Endothelial cell of umbilical vein (primary cell): ENCODE measurements at regions not wholly inside any gene's neighbourhood (a gene's known extent, or its start where the extent isn't known, plus 50 kb on each side); places are given as distances from the start of the nearest gene placed in this dataset.

ENCODE experiments used
- BruUV-seq: library from RNA; stranded (reverse); fragments of 400-500 nt; replicated peaks from 2 replicates; lab custom pipeline; 2021; lab: Mats Ljungman, UMichigan
- CTCF ChIA-PET: fragments of 300-600, 350-600 bp; sonication (Branson Sonifier 250); formaldehyde crosslinking; loops from one replicate; lab custom pipeline; 2021; ENCODE audit warnings: antibody characterized with exemption, inconsistent platforms; lab: Charles Lee
- POLR2A ChIA-PET: fragments of 300-600, 350-600 bp; sonication (Branson Sonifier 250); formaldehyde crosslinking; loops from one replicate; lab custom pipeline; 2021; ENCODE audit warnings: antibody characterized with exemption, inconsistent platforms; lab: Charles Lee
- DNase-seq: peaks from one replicate; pipeline ENCODE4 v3.0.0-alpha.2; 2011; ENCODE audit warnings: low read depth, low spot score
- FAIRE-seq: peaks from 2 replicates; lab custom pipeline; 2011; peaks lifted over from hg19 to GRCh38; lab: Jason Lieb, UNC
- H2AFZ ChIP-seq: 2 replicates; pipeline ENCODE4 v1.6.0; 2012; ENCODE audit warnings: low read depth, low read length, control low read depth, inconsistent platforms
- H3K27ac ChIP-seq: 2 replicates; pipeline ENCODE4 v1.5.1; 2011; ENCODE audit warnings: low read depth, mild to moderate bottlenecking, control low read depth, low read length, moderate library complexity; ENCODE audit not compliant: insufficient read depth
- H3K27me3 ChIP-seq, 2 experiments: 2 replicates each; pipeline versions ENCODE4 v1.6.0 to v1.6.1; 2011; ENCODE audit warnings: low read length in 2 of 2, mixed read lengths in 1 of 2; ENCODE audit not compliant: control insufficient read depth in 2 of 2, insufficient read depth in 2 of 2
- H3K36me3 ChIP-seq, 2 experiments: 2 replicates in 1 of 2; 3 replicates in 1 of 2; pipeline ENCODE4 v1.5.1; 2011; ENCODE audit warnings: low read length in 2 of 2, mild to moderate bottlenecking in 1 of 2, moderate library complexity in 1 of 2; ENCODE audit not compliant: control insufficient read depth in 2 of 2, insufficient read depth in 2 of 2; ENCODE audit errors: extremely low read depth in 1 of 2
- H3K4me1 ChIP-seq: 3 replicates; pipeline ENCODE4 v1.5.1; 2011; ENCODE audit warnings: mild to moderate bottlenecking, low read length; ENCODE audit not compliant: control insufficient read depth, insufficient read depth; ENCODE audit errors: extremely low read depth
- H3K4me2 ChIP-seq: 2 replicates; pipeline ENCODE4 v1.6.1; 2011; ENCODE audit warnings: low read length, control low read depth, mixed read lengths; ENCODE audit not compliant: insufficient read depth
- H3K4me3 ChIP-seq, 3 experiments: fragments of 200-600 bp in 1 of 3; sonication (generic), shearing (Covaris generic) in 1 of 3; replicated peaks in 1 of 3; 2 replicates each; pipeline ENCODE4 v1.5.1; 2011 to 2016; ENCODE audit warnings: control low read depth in 3 of 3, low read length in 3 of 3, mild to moderate bottlenecking in 2 of 3, inconsistent platforms in 1 of 3, low read depth in 1 of 3, moderate library complexity in 1 of 3; ENCODE audit not compliant: insufficient read depth in 1 of 3
- H3K79me2 ChIP-seq: 2 replicates; pipeline ENCODE4 v1.6.0; 2012; ENCODE audit warnings: low read length, inconsistent platforms; ENCODE audit not compliant: control insufficient read depth, insufficient read depth
- H3K9ac ChIP-seq: replicated peaks from 2 replicates; pipeline ENCODE3; 2011; ENCODE audit warnings: low read length, control low read depth; ENCODE audit not compliant: insufficient read depth; ENCODE audit errors: extremely low read depth
- H3K9me1 ChIP-seq: replicated peaks from 3 replicates; pipeline ENCODE4 v1.6.0; 2011; ENCODE audit warnings: mild to moderate bottlenecking, low read length; ENCODE audit not compliant: control insufficient read depth, insufficient read depth; ENCODE audit errors: extremely low read depth
- H3K9me3 ChIP-seq: replicated peaks from 2 replicates; pipeline ENCODE4 v1.5.1; 2012; ENCODE audit warnings: low read length, inconsistent platforms; ENCODE audit not compliant: control insufficient read depth, insufficient read depth
- H4K20me1 ChIP-seq: replicated peaks from 2 replicates; pipeline ENCODE3; 2011; ENCODE audit warnings: mild to moderate bottlenecking, low read length; ENCODE audit not compliant: control insufficient read depth, insufficient read depth; ENCODE audit errors: extremely low read depth
- CTCF ChIP-seq, 2 donors: IDR thresholded peaks; 1 replicate in 1 of 2; 2 replicates in 1 of 2; pipeline ENCODE4 v1.5.1; 2011; ENCODE audit warnings: low read length in 2 of 2, mild to moderate bottlenecking in 2 of 2, moderate library complexity in 2 of 2, control low read depth in 1 of 2, inconsistent platforms in 1 of 2, low read depth in 1 of 2; ENCODE audit not compliant: insufficient read depth in 1 of 2; ENCODE audit errors: extremely low read depth in 1 of 2
- EZH2 ChIP-seq: IDR thresholded peaks from 2 replicates; pipeline ENCODE4 v1.6.1; 2012; ENCODE audit warnings: borderline replicate concordance, low read depth, mild to moderate bottlenecking, moderate library complexity, low read length, inconsistent platforms; ENCODE audit not compliant: severe bottlenecking
- FOS ChIP-seq: IDR thresholded peaks from 2 replicates; pipeline ENCODE4 v1.6.1; 2011; ENCODE audit warnings: mild to moderate bottlenecking, low read length, moderate library complexity, borderline replicate concordance; ENCODE audit not compliant: insufficient read depth
- GATA2 ChIP-seq: IDR thresholded peaks from 2 replicates; pipeline ENCODE4 v1.7.0; 2011; ENCODE audit warnings: low read depth, mild to moderate bottlenecking, moderate library complexity, mixed read lengths, low read length; ENCODE audit not compliant: insufficient read length, insufficient read depth
- JUN ChIP-seq: IDR thresholded peaks from 2 replicates; pipeline ENCODE4 v1.6.1; 2011; ENCODE audit warnings: borderline replicate concordance, low read depth; ENCODE audit not compliant: insufficient read length, insufficient read depth
- MAX ChIP-seq: IDR thresholded peaks from 2 replicates; pipeline ENCODE4 v1.6.1; 2011; ENCODE audit not compliant: insufficient read depth, insufficient read length
- MYC ChIP-seq: IDR thresholded peaks from one replicate; pipeline ENCODE4 v1.6.1; 2011; ENCODE audit warnings: mild to moderate bottlenecking, low read depth, low read length
- POLR2A ChIP-seq: IDR thresholded peaks from 2 replicates; pipeline ENCODE4 v1.6.1; 2012; ENCODE audit warnings: low read depth, mild to moderate bottlenecking, control low read depth, low read length
- POLR2AphosphoS5 ChIP-seq: IDR thresholded peaks from 2 replicates; pipeline ENCODE4 v1.6.1; 2012; ENCODE audit warnings: low read depth, mild to moderate bottlenecking, control low read depth, low read length, moderate library complexity; ENCODE audit not compliant: insufficient read depth
- dilution Hi-C: fragments of 300-500 bp; cut with MboI; formaldehyde crosslinking; loops from one replicate; pipeline ENCODE4 v1.15.0; 2019; ENCODE audit warnings: low sequenced_read_pairs; ENCODE audit not compliant: extremely low pct_ligation_motif_present
- intact Hi-C: fragments of 100-400 bp; cut with micrococcal nuclease; formaldehyde crosslinking; loops from one replicate; pipeline ENCODE4 v1.10.0; 2022

GRCh38 chr4:189822326-189822725 is 118.3 kb upstream of the FRG1 start:
- TF ChIP-seq MAX (no peak), JUN (no peak), POLR2AphosphoS5 (no peak), POLR2A (no peak), EZH2 (no peak), CTCF (IDR thresholded peaks at IDR 0.05; ENCODE audit: extremely low read depth in 1 of 2, insufficient read depth in 1 of 2, low read depth in 1 of 2, low read length in 2 of 2) (no peak)
- Histone ChIP-seq H3K9me3 (peaks cover 4% of the 10 kb centered on the region), H3K27ac (no peak overlapping the region), H3K27me3 (no peaks in the 10 kb centered on the region), H2AFZ (no peak overlapping the region), H4K20me1 (no peaks in the 10 kb centered on the region), H3K4me3 (no peak overlapping the region), H3K4me2 (no peak overlapping the region), H3K9ac (no peak overlapping the region), H3K79me2 (no peaks in the 10 kb centered on the region), H3K4me1 (no peaks in the 10 kb centered on the region), H3K9me1 (no peaks in the 10 kb centered on the region), H3K36me3 (no peaks in the 10 kb centered on the region)
- no peak for DNase-seq
- POLR2A ChIA-PET = no interaction called here
- CTCF ChIA-PET = no interaction called here
- intact Hi-C loops = no loop called here
- dilution Hi-C loops = no loop called here
- no peak for FAIRE-seq
- no TSS peak for BruUV-seq

GRCh38 chr4:189823591-189823990 is 117.1 kb upstream of the FRG1 start:
- no peak overlapping the region for H2AFZ ChIP-seq
- no peaks in the 10 kb centered on the region for H3K36me3 ChIP-seq
- no TSS peak for BruUV-seq
- no peaks in the 10 kb centered on the region for H3K4me1 ChIP-seq
- CTCF ChIA-PET = no interaction called here
- no peaks in the 10 kb centered on the region for H4K20me1 ChIP-seq
- H3K9me1 ChIP-seq = no peaks in the 10 kb centered on the region
- H3K9me3 ChIP-seq = peaks cover 4% of the 10 kb centered on the region
- no peak overlapping the region for H3K4me3 ChIP-seq
- H3K9ac ChIP-seq = no peak overlapping the region
- dilution Hi-C loops (no loop called here), intact Hi-C loops (no loop called here)
- no peak overlapping the region for H3K27ac ChIP-seq
- no peak for TF ChIP-seq GATA2
- TF ChIP-seq POLR2A = no peak
- no peak for TF ChIP-seq CTCF (IDR thresholded peaks at IDR 0.05; ENCODE audit: extremely low read depth in 1 of 2, insufficient read depth in 1 of 2, low read depth in 1 of 2, low read length in 2 of 2)
- no peak for TF ChIP-seq FOS
- no peak for TF ChIP-seq MAX
- no peak for TF ChIP-seq MYC
- TF ChIP-seq JUN = no peak
- no peak for TF ChIP-seq EZH2
- no peak for TF ChIP-seq POLR2AphosphoS5
- POLR2A ChIA-PET = no interaction called here
- no peak overlapping the region for H3K4me2 ChIP-seq
- no peaks in the 10 kb centered on the region for H3K27me3 ChIP-seq
- FAIRE-seq = no peak
- no peaks in the 10 kb centered on the region for H3K79me2 ChIP-seq
- no peak for DNase-seq
